Upper lobe of left lung (tissue), 6 donors: ENCODE measurements at regions not wholly inside any gene's neighbourhood (a gene's known extent, or its start where the extent isn't known, plus 50 kb on each side); places are given as distances from the start of the nearest gene placed in this dataset.

Experiments
- ATAC-seq, 2 donors: fragments of 200-7000 bp; cut with Tn5 transposase; one replicate each; pipeline ENCODE4 v1.9.1; 2022; ENCODE audit warnings: mild to moderate bottlenecking in 2 of 2, moderate library complexity in 2 of 2; ENCODE audit not compliant: low FRiP score in 2 of 2
- DNase-seq, 2 donors: peaks; one replicate each; pipeline ENCODE4 v3.0.0-alpha.2; 2019 to 2020
- H3K27ac ChIP-seq, 4 donors: fragments of 200-600 bp; sonication (generic); one replicate each; pipeline ENCODE4 v1.5.1; 2016 to 2019
- H3K27me3 ChIP-seq, 4 donors: fragments of 200-600 bp; sonication (generic); one replicate each; pipeline ENCODE4 v1.5.1; 2017 to 2019
- H3K36me3 ChIP-seq, 4 donors: fragments of 200-600 bp; sonication (generic); one replicate each; pipeline ENCODE4 v1.5.1; 2016 to 2019
- H3K4me1 ChIP-seq, 4 donors: fragments of 200-600 bp; sonication (generic); one replicate each; pipeline ENCODE4 v1.5.1; 2018 to 2019
- H3K4me3 ChIP-seq, 4 donors: fragments of 200-600 bp; sonication (generic); one replicate each; pipeline ENCODE4 v1.5.1; 2017 to 2019; ENCODE audit warnings: mild to moderate bottlenecking in 2 of 4, moderate library complexity in 1 of 4
- H3K9me3 ChIP-seq, 4 donors: fragments of 200-600 bp; sonication (generic); one replicate each; pipeline ENCODE4 v1.5.1; 2018 to 2019
- EP300 ChIP-seq, 4 donors: sonication (generic); formaldehyde crosslinking; IDR thresholded peaks; one replicate each; pipeline ENCODE4 v1.5.1; 2017; ENCODE audit warnings: antibody characterized with exemption in 4 of 4, control low read depth in 2 of 4
- POLR2A ChIP-seq, 4 donors: fragments of 450-650 bp; IDR thresholded peaks; one replicate each; pipeline ENCODE4 v1.5.1; 2016 to 2017; ENCODE audit warnings: antibody characterized with exemption in 4 of 4, mild to moderate bottlenecking in 2 of 4
- POLR2AphosphoS5 ChIP-seq, 2 donors: sonication (generic); formaldehyde crosslinking; IDR thresholded peaks; one replicate each; pipeline ENCODE4 v1.5.1; 2017; ENCODE audit warnings: antibody characterized with exemption in 2 of 2
- WGBS, 2 donors: methylation state at CpG; one replicate each; pipeline ENCODE4 v1.1.5; 2017 to 2018; 5-methylcytosine and 5-hydroxymethylcytosine counted together
- TF ChIP-seq, protein P1 (sequence below), 6 experiments: fragments of 450-650 bp in 4 of 6; fragments of 200-600 bp in 2 of 6; sonication (generic) in 2 of 6; IDR thresholded peaks; one replicate each; pipeline ENCODE4 v1.5.1; 2016 to 2019; ENCODE audit warnings: antibody characterized with exemption in 6 of 6
- donor health status: DM: no; HTN: no; CAD: no; lungs with moderate emphysema.
- donor health status: DM: no; HTN: yes; CAD: no; lungs with severe emphysema.

DNA sequence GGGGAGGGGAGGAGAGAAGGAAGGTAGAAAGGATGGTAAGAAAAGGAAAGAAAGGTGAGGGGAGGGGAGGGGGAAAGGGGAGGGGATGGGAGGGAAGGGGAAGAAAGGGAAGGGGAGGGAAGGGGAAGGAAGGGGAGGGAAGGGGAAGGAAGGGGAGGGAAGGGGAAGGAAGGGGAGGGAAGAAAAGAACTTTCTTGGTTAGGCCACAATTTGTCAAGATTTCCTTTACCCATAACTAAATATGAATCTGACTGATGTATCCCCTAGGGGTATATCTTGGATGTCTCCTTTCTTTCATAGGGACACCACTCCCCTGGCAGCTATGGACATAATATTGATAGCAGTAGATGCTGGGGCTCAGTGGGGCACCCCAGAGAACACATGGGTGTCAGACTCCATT, 54.4 kb upstream of the PRELP start:
- H3K9me3 ChIP-seq = no peaks in the 10 kb centered on the region
- ATAC-seq (no peak), DNase-seq (no peak)
- H3K36me3 ChIP-seq = no peaks in the 10 kb centered on the region
- no peaks in the 10 kb centered on the region for H3K27me3 ChIP-seq
- H3K4me1 ChIP-seq = peaks cover 0 to 6% (median 0%) of the 10 kb centered on the region in 4 donors
- no peak for TF ChIP-seq EP300 (IDR thresholded peaks at IDR 0.05)
- no peak for TF ChIP-seq POLR2A (IDR thresholded peaks at IDR 0.05)
- no peak for TF ChIP-seq POLR2AphosphoS5 (IDR thresholded peaks at IDR 0.05)
- TF ChIP-seq, protein P1, sequence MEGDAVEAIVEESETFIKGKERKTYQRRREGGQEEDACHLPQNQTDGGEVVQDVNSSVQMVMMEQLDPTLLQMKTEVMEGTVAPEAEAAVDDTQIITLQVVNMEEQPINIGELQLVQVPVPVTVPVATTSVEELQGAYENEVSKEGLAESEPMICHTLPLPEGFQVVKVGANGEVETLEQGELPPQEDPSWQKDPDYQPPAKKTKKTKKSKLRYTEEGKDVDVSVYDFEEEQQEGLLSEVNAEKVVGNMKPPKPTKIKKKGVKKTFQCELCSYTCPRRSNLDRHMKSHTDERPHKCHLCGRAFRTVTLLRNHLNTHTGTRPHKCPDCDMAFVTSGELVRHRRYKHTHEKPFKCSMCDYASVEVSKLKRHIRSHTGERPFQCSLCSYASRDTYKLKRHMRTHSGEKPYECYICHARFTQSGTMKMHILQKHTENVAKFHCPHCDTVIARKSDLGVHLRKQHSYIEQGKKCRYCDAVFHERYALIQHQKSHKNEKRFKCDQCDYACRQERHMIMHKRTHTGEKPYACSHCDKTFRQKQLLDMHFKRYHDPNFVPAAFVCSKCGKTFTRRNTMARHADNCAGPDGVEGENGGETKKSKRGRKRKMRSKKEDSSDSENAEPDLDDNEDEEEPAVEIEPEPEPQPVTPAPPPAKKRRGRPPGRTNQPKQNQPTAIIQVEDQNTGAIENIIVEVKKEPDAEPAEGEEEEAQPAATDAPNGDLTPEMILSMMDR (IDR thresholded peaks at IDR 0.05) = no peak
- no peak overlapping the region for H3K4me3 ChIP-seq
- no peak overlapping the region for H3K27ac ChIP-seq

DNA sequence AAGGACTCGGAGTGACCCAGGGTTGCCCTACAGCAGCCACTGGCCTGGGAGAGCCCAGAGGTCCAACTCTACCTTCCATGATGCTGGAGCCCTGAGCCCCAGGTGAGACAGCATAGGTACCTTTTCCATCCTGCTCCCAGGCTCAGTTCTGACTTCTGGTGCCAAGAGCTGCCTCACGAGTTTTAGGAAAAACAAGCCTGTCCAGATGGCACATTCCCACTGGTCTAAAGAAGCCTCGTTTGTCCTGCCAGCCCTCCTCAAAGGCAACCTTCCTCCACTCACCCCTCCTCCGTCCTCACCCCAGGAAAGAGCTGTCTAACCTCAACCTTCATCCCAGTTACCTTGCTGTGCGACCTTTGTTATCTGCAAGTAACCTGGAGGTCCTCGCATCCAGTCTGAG, 53.5 kb upstream of the PRELP start:
- H3K9me3 ChIP-seq = no peaks in the 10 kb centered on the region
- no peaks in the 10 kb centered on the region for H3K36me3 ChIP-seq
- 87 to 94% methylated on average over 6 of the region's 6 CpGs for whole genome bisulfite sequencing, 2 donors
- DNase-seq (no peak), ATAC-seq (no peak)
- TF ChIP-seq POLR2A (IDR thresholded peaks at IDR 0.05) (no peak), POLR2AphosphoS5 (IDR thresholded peaks at IDR 0.05) (no peak)
- TF ChIP-seq, protein P1 (IDR thresholded peaks at IDR 0.05) = no peak
- H3K4me3 ChIP-seq = no peak overlapping the region
- H3K4me1 ChIP-seq = peaks cover 0 to 6% (median 0%) of the 10 kb centered on the region in 4 donors
- no peaks in the 10 kb centered on the region for H3K27me3 ChIP-seq
- no peak overlapping the region for H3K27ac ChIP-seq

DNA sequence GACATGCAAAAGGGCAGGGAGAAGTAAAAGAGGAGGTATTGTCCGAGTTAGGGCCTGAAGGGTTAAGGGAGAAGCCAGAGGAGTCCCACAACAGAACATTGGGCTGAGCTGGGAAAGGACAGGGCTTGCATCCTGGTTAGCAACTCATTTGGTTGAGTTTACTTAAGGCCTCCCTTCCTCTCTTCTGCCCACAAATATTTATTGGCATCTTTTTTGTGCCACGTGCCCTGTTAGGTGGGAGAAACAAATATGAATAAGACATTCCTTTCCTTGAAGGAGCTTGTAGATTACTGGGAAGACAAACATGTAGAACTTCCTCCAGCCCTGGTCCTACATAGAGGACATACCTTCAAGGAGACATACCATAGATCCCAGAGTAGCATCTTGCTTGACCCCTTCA, 53.0 kb upstream of the PRELP start:
- DNase-seq (no peak), ATAC-seq (no peak)
- no peaks in the 10 kb centered on the region for H3K9me3 ChIP-seq
- no peaks in the 10 kb centered on the region for H3K27me3 ChIP-seq
- no peak overlapping the region for H3K4me3 ChIP-seq
- H3K4me1 ChIP-seq = peaks cover 0 to 6% (median 0%) of the 10 kb centered on the region in 4 donors
- no peaks in the 10 kb centered on the region for H3K36me3 ChIP-seq
- 67 to 75% methylated on average over 2 of the region's 2 CpGs for WGBS, 2 donors
- H3K27ac ChIP-seq = no peak overlapping the region
- TF ChIP-seq, protein P1 (IDR thresholded peaks at IDR 0.05) = no peak
- TF ChIP-seq POLR2A (IDR thresholded peaks at IDR 0.05) (no peak), POLR2AphosphoS5 (IDR thresholded peaks at IDR 0.05) (no peak), EP300 (IDR thresholded peaks at IDR 0.05) (no peak)

DNA sequence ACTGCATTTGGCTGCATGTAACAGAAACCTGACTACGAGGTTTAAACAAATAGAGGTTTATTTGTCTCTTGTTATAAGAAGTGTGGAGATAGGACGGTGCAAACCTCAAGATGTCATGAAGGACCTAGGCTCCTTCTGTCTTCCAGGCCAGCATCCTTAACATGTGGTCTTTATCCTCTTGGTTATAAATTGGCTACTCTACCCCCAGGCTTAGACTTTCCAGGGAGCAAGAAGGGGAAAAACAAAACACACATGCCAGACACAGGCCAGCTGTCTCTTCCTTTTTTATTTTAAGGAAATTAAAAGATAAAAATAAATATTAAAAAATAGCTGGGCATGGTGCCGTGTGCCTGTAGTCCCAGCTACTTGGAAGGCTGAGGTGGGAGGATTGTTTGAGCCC, 51.3 kb upstream of the PRELP start:
- no peaks in the 10 kb centered on the region for H3K27me3 ChIP-seq
- no peaks in the 10 kb centered on the region for H3K9me3 ChIP-seq
- ATAC-seq (no peak), DNase-seq (no peak)
- 60 to 79% methylated on average over 3 of the region's 3 CpGs for WGBS, 2 donors
- no peak for TF ChIP-seq EP300 (IDR thresholded peaks at IDR 0.05)
- no peak for TF ChIP-seq POLR2AphosphoS5 (IDR thresholded peaks at IDR 0.05)
- TF ChIP-seq, protein P1 (IDR thresholded peaks at IDR 0.05) = no peak
- no peak for TF ChIP-seq POLR2A (IDR thresholded peaks at IDR 0.05)
- H3K4me1 ChIP-seq = peaks cover 0 to 6% (median 2%) of the 10 kb centered on the region in 4 donors
- no peak overlapping the region for H3K4me3 ChIP-seq
- no peaks in the 10 kb centered on the region for H3K36me3 ChIP-seq
- H3K27ac ChIP-seq = no peak overlapping the region

DNA sequence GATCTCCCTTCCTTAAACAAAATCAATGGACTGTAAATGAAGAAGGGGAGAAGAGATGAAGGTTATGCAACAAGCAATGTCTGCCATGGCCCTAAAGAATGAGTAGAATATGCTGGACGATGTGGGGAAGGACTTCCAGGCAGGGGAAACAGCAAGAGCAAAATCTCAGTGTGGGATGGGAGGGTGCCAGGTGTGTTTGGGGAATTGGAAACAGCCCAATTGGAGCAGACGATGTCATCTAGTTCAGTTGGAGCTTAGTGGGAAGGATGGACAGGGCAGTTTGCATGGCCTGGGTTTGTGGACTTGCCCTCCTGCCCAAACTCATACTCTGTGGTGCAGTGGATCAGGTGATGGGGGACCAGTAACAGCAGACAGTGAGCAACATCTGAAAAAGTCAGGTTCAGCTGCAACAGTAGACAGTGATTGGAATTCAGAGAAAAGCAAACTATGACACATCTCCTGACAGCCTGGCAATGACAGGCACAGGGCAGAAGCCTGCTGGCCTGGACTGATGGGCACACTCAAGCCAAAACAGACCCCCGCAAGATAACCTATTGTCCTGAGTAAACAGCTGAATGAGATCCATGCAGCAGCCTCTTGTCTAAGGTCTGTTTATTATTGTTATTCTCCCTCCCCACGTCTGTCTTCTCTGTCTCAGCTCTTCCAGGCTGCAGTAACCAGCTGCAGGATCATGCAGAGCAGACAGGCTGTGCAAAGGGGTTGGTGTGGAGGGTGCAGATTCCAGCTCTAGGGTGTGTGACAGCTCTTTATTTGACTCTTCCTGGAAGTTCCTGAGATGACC, 50.5 kb upstream of the PRELP start:
- peak overlapping the region in 1 of 4 donors; percentile 0 for H3K27ac ChIP-seq
- no peaks in the 10 kb centered on the region for H3K36me3 ChIP-seq
- DNase-seq (no peak), ATAC-seq (peak; percentile 21 to 34)
- TF ChIP-seq POLR2A (IDR thresholded peaks at IDR 0.05) (no peak), POLR2AphosphoS5 (IDR thresholded peaks at IDR 0.05) (no peak), EP300 (IDR thresholded peaks at IDR 0.05) (no peak)
- TF ChIP-seq, protein P1 (IDR thresholded peaks at IDR 0.05) = no peak
- peaks cover 0 to 6% (median 2%) of the 10 kb centered on the region in 4 donors for H3K4me1 ChIP-seq
- H3K9me3 ChIP-seq = no peaks in the 10 kb centered on the region
- WGBS, 2 donors = 55 to 58% methylated on average over 4 of the region's 4 CpGs
- no peaks in the 10 kb centered on the region for H3K27me3 ChIP-seq
- H3K4me3 ChIP-seq = no peak overlapping the region
